ENCODE measurements at regions not wholly inside any gene's neighbourhood (a gene's known extent, or its start where the extent isn't known, plus 50 kb on each side); places are given as distances from the start of the nearest gene placed in this dataset.

GRCh38 chr6:9535106-9535505 is 879.8 kb downstream of the TFAP2A start:
- no peaks in the 10 kb centered on the region for H3K27me3 Mint-ChIP-seq
- DNase-seq = no peak
- POLR2A ChIA-PET = no interaction called here
- CTCF ChIA-PET = no interaction called here
- no peak overlapping the region for H3K27ac Mint-ChIP-seq
- no peak overlapping the region for H3K4me3 Mint-ChIP-seq
- no peaks in the 10 kb centered on the region for H3K9me3 Mint-ChIP-seq
- H3K36me3 Mint-ChIP-seq (ENCODE audit: low read depth) = no peaks in the 10 kb centered on the region
- no peaks in the 10 kb centered on the region for H3K4me1 Mint-ChIP-seq

GRCh38 chr6:9532621-9533557 is 882.0 kb downstream of the TFAP2A start:
- Mint-ChIP-seq H3K27ac (no peak overlapping the region), H3K4me3 (no peak overlapping the region), H3K27me3 (no peaks in the 10 kb centered on the region), H3K4me1 (no peaks in the 10 kb centered on the region), H3K9me3 (no peaks in the 10 kb centered on the region), H3K36me3 (ENCODE audit: low read depth) (no peaks in the 10 kb centered on the region)
- POLR2A ChIA-PET = no interaction called here
- DNase-seq = no peak
- CTCF ChIA-PET = no interaction called here

- Mint-ChIP-seq H3K27me3 (no peaks in the 10 kb centered on the region), H3K9me3 (no peaks in the 10 kb centered on the region), H3K36me3 (ENCODE audit: low read depth) (no peaks in the 10 kb centered on the region), H3K4me3 (no peak overlapping the region), H3K27ac (no peak overlapping the region), H3K4me1 (no peaks in the 10 kb centered on the region)
- DNase-seq = no peak
- POLR2A ChIA-PET = no interaction called here
- CTCF ChIA-PET = no interaction called here
Measured at GRCh38 chr6:9527679-9528286, 887.1 kb downstream of the TFAP2A start.

- DNase-seq = no peak
- Mint-ChIP-seq H3K9me3 (no peaks in the 10 kb centered on the region), H3K27ac (no peak overlapping the region), H3K27me3 (no peaks in the 10 kb centered on the region), H3K4me1 (no peaks in the 10 kb centered on the region), H3K36me3 (ENCODE audit: low read depth) (no peaks in the 10 kb centered on the region), H3K4me3 (no peak overlapping the region)
- ChIA-PET CTCF (no interaction called here), POLR2A (no interaction called here)
Measured at GRCh38 chr6:9523462-9523861, 891.4 kb downstream of the TFAP2A start.

GRCh38 chr6:9522101-9522500 is 892.8 kb downstream of the TFAP2A start:
- no peaks in the 10 kb centered on the region for H3K36me3 Mint-ChIP-seq (ENCODE audit: low read depth)
- no peaks in the 10 kb centered on the region for H3K27me3 Mint-ChIP-seq
- ChIA-PET POLR2A (no interaction called here), CTCF (no interaction called here)
- DNase-seq = no peak
- no peak overlapping the region for H3K27ac Mint-ChIP-seq
- H3K4me3 Mint-ChIP-seq = no peak overlapping the region
- no peaks in the 10 kb centered on the region for H3K9me3 Mint-ChIP-seq
- H3K4me1 Mint-ChIP-seq = no peaks in the 10 kb centered on the region

- ChIA-PET POLR2A (no interaction called here), CTCF (no interaction called here)
- Mint-ChIP-seq H3K36me3 (ENCODE audit: low read depth) (no peaks in the 10 kb centered on the region), H3K4me1 (no peaks in the 10 kb centered on the region), H3K27me3 (no peaks in the 10 kb centered on the region), H3K4me3 (no peak overlapping the region), H3K27ac (no peak overlapping the region), H3K9me3 (no peaks in the 10 kb centered on the region)
- DNase-seq = no peak
Measured at GRCh38 chr6:9521152-9521530, 893.7 kb downstream of the TFAP2A start.

GRCh38 chr6:9520417-9521151 is 894.3 kb downstream of the TFAP2A start:
- Mint-ChIP-seq H3K27ac (no peak overlapping the region), H3K4me3 (no peak overlapping the region), H3K9me3 (no peaks in the 10 kb centered on the region), H3K4me1 (no peaks in the 10 kb centered on the region), H3K27me3 (no peaks in the 10 kb centered on the region), H3K36me3 (ENCODE audit: low read depth) (no peaks in the 10 kb centered on the region)
- CTCF ChIA-PET = no interaction called here
- DNase-seq = no peak
- POLR2A ChIA-PET = no interaction called here

GRCh38 chr6:9518431-9518830 is 896.4 kb downstream of the TFAP2A start:
- no peak for DNase-seq
- H3K9me3 Mint-ChIP-seq = no peaks in the 10 kb centered on the region
- H3K27ac Mint-ChIP-seq = no peak overlapping the region
- H3K4me1 Mint-ChIP-seq = no peaks in the 10 kb centered on the region
- ChIA-PET POLR2A (no interaction called here), CTCF (interaction anchor here (0.6 kb wide), 1 partner anchor 12 kb away, joined by 3 read pairs; no protein-coding TSS in a partner anchor)
- H3K36me3 Mint-ChIP-seq (ENCODE audit: low read depth) = no peaks in the 10 kb centered on the region
- H3K27me3 Mint-ChIP-seq = no peaks in the 10 kb centered on the region
- no peak overlapping the region for H3K4me3 Mint-ChIP-seq

- H3K4me3 Mint-ChIP-seq = no peak overlapping the region
- no peak overlapping the region for H3K27ac Mint-ChIP-seq
- ChIA-PET POLR2A (no interaction called here), CTCF (interaction anchor here (0.6 kb wide), 1 partner anchor 12 kb away, joined by 3 read pairs; no protein-coding TSS in a partner anchor)
- no peaks in the 10 kb centered on the region for H3K4me1 Mint-ChIP-seq
- no peaks in the 10 kb centered on the region for H3K27me3 Mint-ChIP-seq
- H3K36me3 Mint-ChIP-seq (ENCODE audit: low read depth) = no peaks in the 10 kb centered on the region
- no peak for DNase-seq
- H3K9me3 Mint-ChIP-seq = no peaks in the 10 kb centered on the region
Measured at GRCh38 chr6:9517806-9518205, 897.1 kb downstream of the TFAP2A start.

- Mint-ChIP-seq H3K27me3 (no peaks in the 10 kb centered on the region), H3K9me3 (no peaks in the 10 kb centered on the region), H3K36me3 (ENCODE audit: low read depth) (no peaks in the 10 kb centered on the region), H3K27ac (no peak overlapping the region), H3K4me3 (no peak overlapping the region), H3K4me1 (no peaks in the 10 kb centered on the region)
- ChIA-PET CTCF (no interaction called here), POLR2A (no interaction called here)
- no peak for DNase-seq
Measured at GRCh38 chr6:9515633-9516606, 899.0 kb downstream of the TFAP2A start.

- Mint-ChIP-seq H3K9me3 (no peaks in the 10 kb centered on the region), H3K4me3 (no peak overlapping the region), H3K36me3 (ENCODE audit: low read depth) (no peaks in the 10 kb centered on the region), H3K4me1 (no peaks in the 10 kb centered on the region), H3K27me3 (no peaks in the 10 kb centered on the region), H3K27ac (no peak overlapping the region)
- no peak for DNase-seq
- CTCF ChIA-PET = no interaction called here
- POLR2A ChIA-PET = no interaction called here
Measured at GRCh38 chr6:9514146-9514545, 900.7 kb downstream of the TFAP2A start.

GRCh38 chr6:9511157-9511556 is 903.7 kb downstream of the TFAP2A start:
- ChIA-PET POLR2A (no interaction called here), CTCF (no interaction called here)
- Mint-ChIP-seq H3K4me1 (no peaks in the 10 kb centered on the region), H3K36me3 (ENCODE audit: low read depth) (no peaks in the 10 kb centered on the region), H3K9me3 (peaks cover 1% of the 10 kb centered on the region), H3K27ac (no peak overlapping the region), H3K27me3 (no peaks in the 10 kb centered on the region), H3K4me3 (no peak overlapping the region)
- no peak for DNase-seq

Measured in activated CD4-positive, alpha-beta T cell treated with anti-CD3 and anti-CD28 coated beads, Interleukin-2, amount 10 ng/mL, durations not matched to agents 7 days and 5 days (primary cell).